SK-N-SH treated with all-trans-retinoic acid at 6 μM for 48 hours (cell line): ENCODE measurements at regions not wholly inside any gene's neighbourhood (a gene's known extent, or its start where the extent isn't known, plus 50 kb on each side); places are given as distances from the start of the nearest gene placed in this dataset.

Experiments
- ATAC-seq: fragments of 200-7000 bp; cut with Tn5 transposase; 3 replicates; pipeline ENCODE4 v1.9.1; 2020; ENCODE audit warnings: mild to moderate bottlenecking, moderate library complexity
- ARNTL ChIP-seq: fragments of 450-650 bp; formaldehyde crosslinking; IDR thresholded peaks from 2 replicates; pipeline ENCODE4 v1.5.0; 2020; ENCODE audit warnings: low read depth, mild to moderate bottlenecking, moderate library complexity, borderline replicate concordance
- CREB5 ChIP-seq: fragments of 250-450 bp; sonication (Bioruptor Pico); IDR thresholded peaks from 2 replicates; pipeline ENCODE4 v1.5.1; 2020; ENCODE audit warnings: low read depth, mild to moderate bottlenecking, moderate library complexity
- CSDC2 ChIP-seq: fragments of 250-450 bp; sonication (Bioruptor Pico); IDR thresholded peaks from 2 replicates; pipeline ENCODE4 v1.5.0; 2020; ENCODE audit warnings: mild to moderate bottlenecking, moderate library complexity
- ESRRG ChIP-seq: fragments of 250-450 bp; sonication (Bioruptor Pico); IDR thresholded peaks from 2 replicates; pipeline ENCODE4 v1.6.1; 2021; ENCODE audit warnings: mild to moderate bottlenecking
- ISL1 ChIP-seq: fragments of 250-450 bp; sonication (Bioruptor Pico); IDR thresholded peaks from 2 replicates; pipeline ENCODE4 v2.1.2; 2022; ENCODE audit warnings: mild to moderate bottlenecking, moderate library complexity
- OSR1 ChIP-seq: fragments of 250-450 bp; sonication (Bioruptor Pico); IDR thresholded peaks from 2 replicates; pipeline ENCODE4 v1.8.0; 2022; ENCODE audit warnings: moderate library complexity, mild to moderate bottlenecking, inconsistent platforms
- POU6F1 ChIP-seq: fragments of 250-450 bp; sonication (Bioruptor Pico); IDR thresholded peaks from 2 replicates; pipeline ENCODE4 v1.8.0; 2021; ENCODE audit warnings: low read depth, mild to moderate bottlenecking, moderate library complexity, borderline replicate concordance
- PPARA ChIP-seq: fragments of 250-450 bp; sonication (Bioruptor Pico); IDR thresholded peaks from 2 replicates; pipeline ENCODE4 v1.5.0; 2020; ENCODE audit warnings: mild to moderate bottlenecking, borderline replicate concordance
- RARB ChIP-seq: fragments of 250-450 bp; sonication (Bioruptor Pico); IDR thresholded peaks from 2 replicates; pipeline ENCODE4 v1.8.0; 2021; ENCODE audit warnings: mild to moderate bottlenecking, moderate library complexity
- TCF4 ChIP-seq: fragments of 250-450 bp; sonication (Bioruptor Pico); IDR thresholded peaks from 2 replicates; pipeline ENCODE4 v1.8.0; 2021; ENCODE audit warnings: mild to moderate bottlenecking, moderate library complexity, borderline replicate concordance
- TOX ChIP-seq: fragments of 250-450 bp; sonication (Bioruptor Pico); IDR thresholded peaks from 2 replicates; pipeline ENCODE4 v1.8.0; 2021; ENCODE audit warnings: mild to moderate bottlenecking, moderate library complexity, borderline replicate concordance
- TSHZ2 ChIP-seq: fragments of 250-450 bp; sonication (Bioruptor Pico); IDR thresholded peaks from 2 replicates; pipeline ENCODE4 v1.5.0; 2020; ENCODE audit warnings: mild to moderate bottlenecking, moderate library complexity
- ZC3H10 ChIP-seq: fragments of 250-450 bp; sonication (Bioruptor Pico); IDR thresholded peaks from 2 replicates; pipeline ENCODE4 v1.5.1; 2021; ENCODE audit warnings: mild to moderate bottlenecking, moderate library complexity
- ZFP3 ChIP-seq: fragments of 250-450 bp; sonication (Bioruptor Pico); IDR thresholded peaks from 2 replicates; pipeline ENCODE4 v1.5.0; 2020; ENCODE audit warnings: mild to moderate bottlenecking, moderate library complexity
- ZFP30 ChIP-seq: fragments of 450-650 bp; formaldehyde crosslinking; IDR thresholded peaks from 2 replicates; pipeline ENCODE4 v1.5.0; 2022; ENCODE audit warnings: mild to moderate bottlenecking, moderate library complexity
- ZNF565 ChIP-seq: fragments of 450-650 bp; formaldehyde crosslinking; conservative IDR thresholded peaks from 2 replicates; pipeline ENCODE4 v1.5.0; 2020; ENCODE audit warnings: low read depth, mild to moderate bottlenecking, moderate library complexity
- ZNF70 ChIP-seq: fragments of 450-650 bp; formaldehyde crosslinking; IDR thresholded peaks from 2 replicates; pipeline ENCODE4 v1.5.0; 2020; ENCODE audit warnings: mild to moderate bottlenecking, moderate library complexity
- ZNF8 ChIP-seq: fragments of 450-650 bp; formaldehyde crosslinking; IDR thresholded peaks from 2 replicates; pipeline ENCODE4 v1.5.0; 2020; ENCODE audit warnings: mild to moderate bottlenecking, moderate library complexity
- TF ChIP-seq, protein P1 (sequence below): fragments of 250-450 bp; sonication (Bioruptor Pico); IDR thresholded peaks from 2 replicates; pipeline ENCODE4 v1.8.0; 2020; ENCODE audit warnings: mild to moderate bottlenecking, moderate library complexity, borderline replicate concordance
- TF ChIP-seq, protein P2 (sequence below): fragments of 250-450 bp; sonication (Bioruptor Pico); IDR thresholded peaks from 2 replicates; pipeline ENCODE4 v1.5.1; 2021; ENCODE audit warnings: mild to moderate bottlenecking, moderate library complexity

DNA sequence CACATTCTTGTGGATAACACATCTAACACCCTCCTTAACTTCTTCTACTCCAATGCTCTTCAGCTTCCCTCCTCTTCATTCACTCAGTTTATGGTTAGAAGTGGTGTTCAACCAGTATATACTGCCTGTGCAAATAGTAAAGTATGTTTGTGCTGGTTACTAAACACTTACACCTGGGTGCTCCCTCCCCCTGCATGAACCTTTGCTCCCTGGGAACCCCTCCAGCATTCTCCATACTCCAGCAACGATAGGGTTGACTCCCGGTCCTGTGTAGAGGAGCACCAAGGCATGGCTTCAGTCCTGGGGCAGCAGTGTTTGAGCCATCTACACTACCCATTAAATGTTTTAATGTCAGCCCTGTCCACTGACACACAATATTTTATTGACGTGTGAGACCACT, 407.5 kb upstream of the DPH6 start:
- ATAC-seq = no peak
- TF ChIP-seq TCF4 (CRISPR knock-in tag) = no peak
- TF ChIP-seq TSHZ2 (CRISPR knock-in tag) = no peak
- TF ChIP-seq TOX (CRISPR knock-in tag) = no peak
- TF ChIP-seq PPARA (CRISPR knock-in tag) = no peak
- no peak for TF ChIP-seq RARB (CRISPR knock-in tag)
- TF ChIP-seq ZNF565 (CRISPR knock-in tag) = no peak
- no peak for TF ChIP-seq ZFP3 (CRISPR knock-in tag)
- no peak for TF ChIP-seq CSDC2 (CRISPR knock-in tag)
- no peak for TF ChIP-seq ZNF70
- no peak for TF ChIP-seq ZFP30
- TF ChIP-seq ISL1 (CRISPR knock-in tag) = no peak

GRCh38 chr15:35956056-35956455, 410.1 kb upstream of the DPH6 start:
- ATAC-seq = no peak
- TF ChIP-seq POU6F1 (CRISPR knock-in tag) (no peak), ZFP3 (CRISPR knock-in tag) (no peak), ZFP30 (no peak), TOX (CRISPR knock-in tag) (no peak), TSHZ2 (CRISPR knock-in tag) (no peak), ZNF565 (CRISPR knock-in tag) (no peak), ESRRG (CRISPR knock-in tag) (no peak), ZC3H10 (no peak), CSDC2 (CRISPR knock-in tag) (no peak), RARB (CRISPR knock-in tag) (no peak), PPARA (CRISPR knock-in tag) (no peak), ZNF70 (no peak), ZNF8 (CRISPR knock-in tag) (no peak), ISL1 (CRISPR knock-in tag) (no peak)
- TF ChIP-seq, protein P1, sequence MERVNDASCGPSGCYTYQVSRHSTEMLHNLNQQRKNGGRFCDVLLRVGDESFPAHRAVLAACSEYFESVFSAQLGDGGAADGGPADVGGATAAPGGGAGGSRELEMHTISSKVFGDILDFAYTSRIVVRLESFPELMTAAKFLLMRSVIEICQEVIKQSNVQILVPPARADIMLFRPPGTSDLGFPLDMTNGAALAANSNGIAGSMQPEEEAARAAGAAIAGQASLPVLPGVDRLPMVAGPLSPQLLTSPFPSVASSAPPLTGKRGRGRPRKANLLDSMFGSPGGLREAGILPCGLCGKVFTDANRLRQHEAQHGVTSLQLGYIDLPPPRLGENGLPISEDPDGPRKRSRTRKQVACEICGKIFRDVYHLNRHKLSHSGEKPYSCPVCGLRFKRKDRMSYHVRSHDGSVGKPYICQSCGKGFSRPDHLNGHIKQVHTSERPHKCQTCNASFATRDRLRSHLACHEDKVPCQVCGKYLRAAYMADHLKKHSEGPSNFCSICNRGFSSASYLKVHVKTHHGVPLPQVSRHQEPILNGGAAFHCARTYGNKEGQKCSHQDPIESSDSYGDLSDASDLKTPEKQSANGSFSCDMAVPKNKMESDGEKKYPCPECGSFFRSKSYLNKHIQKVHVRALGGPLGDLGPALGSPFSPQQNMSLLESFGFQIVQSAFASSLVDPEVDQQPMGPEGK = no peak
- TF ChIP-seq, protein P2, sequence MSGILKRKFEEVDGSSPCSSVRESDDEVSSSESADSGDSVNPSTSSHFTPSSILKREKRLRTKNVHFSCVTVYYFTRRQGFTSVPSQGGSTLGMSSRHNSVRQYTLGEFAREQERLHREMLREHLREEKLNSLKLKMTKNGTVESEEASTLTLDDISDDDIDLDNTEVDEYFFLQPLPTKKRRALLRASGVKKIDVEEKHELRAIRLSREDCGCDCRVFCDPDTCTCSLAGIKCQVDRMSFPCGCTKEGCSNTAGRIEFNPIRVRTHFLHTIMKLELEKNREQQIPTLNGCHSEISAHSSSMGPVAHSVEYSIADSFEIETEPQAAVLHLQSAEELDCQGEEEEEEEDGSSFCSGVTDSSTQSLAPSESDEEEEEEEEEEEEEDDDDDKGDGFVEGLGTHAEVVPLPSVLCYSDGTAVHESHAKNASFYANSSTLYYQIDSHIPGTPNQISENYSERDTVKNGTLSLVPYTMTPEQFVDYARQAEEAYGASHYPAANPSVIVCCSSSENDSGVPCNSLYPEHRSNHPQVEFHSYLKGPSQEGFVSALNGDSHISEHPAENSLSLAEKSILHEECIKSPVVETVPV (CRISPR knock-in tag) = no peak
- TF ChIP-seq, all 23 proteins: peak for 0

GRCh38 chr15:35958021-35958420, 412.1 kb upstream of the DPH6 start:
- peak; percentile 81 for ATAC-seq
- TF ChIP-seq TOX (CRISPR knock-in tag) (peak; percentile 48), POU6F1 (CRISPR knock-in tag) (peak; percentile 97), OSR1 (CRISPR knock-in tag) (no peak), ARNTL (no peak), ZFP3 (CRISPR knock-in tag) (0 out of 2 replicates have a peak, but pooled peaks have one; percentile 16), ESRRG (CRISPR knock-in tag) (0 out of 2 replicates have a peak, but pooled peaks have one; percentile 42), ISL1 (CRISPR knock-in tag) (peak; percentile 95), RARB (CRISPR knock-in tag) (peak; percentile 82; the same call in 1 of the 2 replicates), CREB5 (CRISPR knock-in tag) (peak; percentile 40; the same call in 1 of the 2 replicates)
- TF ChIP-seq, protein P2 (CRISPR knock-in tag) = peak; percentile 58; the same call in 1 of the 2 replicates
